Fibroblast of mammary gland (primary cell): ENCODE measurements at regions not wholly inside any gene's neighbourhood (a gene's known extent, or its start where the extent isn't known, plus 50 kb on each side); places are given as distances from the start of the nearest gene placed in this dataset.

Source experiments
- DNase-seq: peaks from one replicate; pipeline ENCODE4 v3.0.0-alpha.2; 2010; ENCODE audit warnings: low read depth
- H3K4me3 ChIP-seq: 2 replicates; pipeline ENCODE4 v1.5.1; 2011; ENCODE audit warnings: low read depth, mild to moderate bottlenecking, low read length, moderate library complexity; ENCODE audit not compliant: control insufficient read depth
- CTCF ChIP-seq: conservative IDR thresholded peaks from 2 replicates; pipeline ENCODE4 v1.5.1; 2011; ENCODE audit warnings: low read depth, low read length, inconsistent platforms; ENCODE audit not compliant: control insufficient read depth, insufficient read depth

DNA sequence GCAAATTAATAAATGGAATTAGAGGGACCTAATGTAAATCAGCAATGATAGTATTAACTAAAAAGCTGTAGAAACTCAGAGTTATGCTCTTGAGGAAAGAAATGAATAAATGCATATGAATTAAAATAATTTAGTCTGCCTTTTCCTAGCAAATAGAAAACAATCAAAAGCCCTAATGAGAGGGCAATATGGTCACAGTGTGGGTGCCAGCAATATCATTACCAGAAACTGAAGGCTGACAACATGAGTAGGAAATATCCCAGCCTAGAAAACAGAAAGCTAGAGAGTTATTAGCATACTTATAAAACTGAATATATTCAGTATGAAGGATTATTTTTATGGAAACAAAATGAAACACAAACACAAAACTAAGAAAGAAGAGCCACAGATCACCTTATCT, 987.5 kb upstream of the SEL1L start:
- TF ChIP-seq CTCF: no peak
- DNase-seq: no peak
- no peak overlapping the region for H3K4me3 ChIP-seq

DNA sequence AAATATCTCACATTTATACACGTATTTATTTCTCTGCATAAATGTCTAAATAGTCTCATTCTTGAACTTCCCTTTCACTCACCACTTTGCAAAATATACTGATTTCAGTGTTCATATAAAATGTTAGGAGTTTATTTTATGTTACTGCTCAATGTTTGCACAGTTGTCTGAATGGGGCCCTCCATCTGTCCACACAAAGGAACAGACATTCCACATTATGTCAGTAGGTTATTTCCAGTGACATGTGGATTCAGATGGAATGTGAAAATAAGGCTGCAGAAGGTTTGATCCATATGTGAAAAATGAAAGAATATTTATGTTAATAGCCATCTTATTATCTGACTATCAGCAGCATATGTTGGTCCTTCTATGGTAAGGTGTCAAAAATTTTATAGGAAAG, 994.4 kb upstream of the SEL1L start:
- no peak overlapping the region for H3K4me3 ChIP-seq
- DNase-seq: no peak
- TF ChIP-seq CTCF: no peak

- no peak overlapping the region for H3K4me3 ChIP-seq
- no peak for DNase-seq
- no peak for TF ChIP-seq CTCF
Observed at GRCh38 chr14:82533351-82533750, 999.7 kb upstream of the SEL1L start.

DNA sequence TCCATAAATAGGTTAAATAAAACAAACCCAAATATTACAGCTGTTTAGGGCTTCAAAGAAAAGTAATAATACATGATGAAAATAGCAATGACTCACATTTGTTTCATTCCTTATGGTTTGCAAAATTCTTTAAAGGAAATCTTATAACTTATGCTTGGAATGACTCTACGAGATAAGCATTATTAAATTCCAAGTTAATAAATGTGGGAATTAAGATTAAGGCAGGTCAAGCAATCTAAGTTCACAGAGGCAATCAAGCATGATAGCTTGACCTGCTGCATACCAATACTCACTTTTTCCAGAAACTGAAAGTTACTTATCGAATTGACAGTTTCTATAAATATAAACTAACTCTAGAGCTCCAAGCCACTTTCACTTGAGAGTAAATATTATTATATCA, 1002.9 kb upstream of the SEL1L start:
- no peak for DNase-seq
- no peak for TF ChIP-seq CTCF
- no peak overlapping the region for H3K4me3 ChIP-seq

DNA sequence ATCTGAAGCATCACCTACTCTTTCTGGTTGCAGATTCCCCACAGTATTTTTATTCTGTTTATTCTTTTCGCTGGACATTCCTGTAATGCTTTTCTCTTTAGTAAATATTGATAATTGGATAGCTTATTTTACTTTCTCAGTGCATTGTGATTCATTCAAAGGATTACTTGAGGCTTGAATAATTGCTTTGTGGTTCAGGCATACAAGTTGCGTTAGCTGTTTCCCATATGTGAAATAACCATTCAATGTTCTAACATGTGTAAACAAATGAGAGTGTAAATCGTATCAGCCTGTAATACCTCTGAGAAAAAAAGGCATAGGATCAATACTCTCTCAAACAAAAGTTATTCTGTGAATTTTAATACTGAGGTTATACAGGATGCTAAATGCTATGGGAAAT, 1004.2 kb upstream of the SEL1L start:
- TF ChIP-seq CTCF: no peak
- H3K4me3 ChIP-seq: no peak overlapping the region
- DNase-seq: no peak

DNA sequence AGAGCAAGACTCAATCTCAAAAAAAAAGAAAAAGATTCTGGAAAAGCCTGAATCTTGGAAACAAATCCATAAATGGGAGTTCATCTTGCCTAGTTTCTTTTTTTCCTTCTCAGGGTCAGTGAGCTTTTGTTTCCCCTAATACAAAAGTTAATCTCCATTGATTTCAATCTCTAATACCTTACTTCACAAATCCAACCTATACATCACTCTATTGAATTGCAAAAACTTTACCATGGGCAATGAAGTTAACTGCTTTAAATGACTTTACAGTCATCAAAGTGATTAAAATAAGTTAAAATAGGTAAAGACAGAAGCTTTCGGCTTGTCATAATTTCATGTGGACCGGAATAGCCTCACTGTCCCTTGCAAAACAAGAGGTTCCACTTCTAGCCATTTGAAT, 1012.7 kb upstream of the SEL1L start:
- no peak overlapping the region for H3K4me3 ChIP-seq
- no peak for DNase-seq
- no peak for TF ChIP-seq CTCF

- TF ChIP-seq CTCF: no peak
- no peak for DNase-seq
- H3K4me3 ChIP-seq: no peak overlapping the region
Observed at GRCh38 chr14:82549306-82549990, 1015.8 kb upstream of the SEL1L start.
